HG03159 (cell line): ENCODE measurements at regions not wholly inside any gene's neighbourhood (a gene's known extent, or its start where the extent isn't known, plus 50 kb on each side); places are given as distances from the start of the nearest gene placed in this dataset.

Experiments
- ATAC-seq: cut with Tn5 transposase; IDR thresholded peaks from one replicate; pipeline ENCODE4 v1.9.1; 2021; ENCODE audit warnings: mild to moderate bottlenecking, moderate library complexity; ENCODE audit not compliant: unreplicated experiment

DNA sequence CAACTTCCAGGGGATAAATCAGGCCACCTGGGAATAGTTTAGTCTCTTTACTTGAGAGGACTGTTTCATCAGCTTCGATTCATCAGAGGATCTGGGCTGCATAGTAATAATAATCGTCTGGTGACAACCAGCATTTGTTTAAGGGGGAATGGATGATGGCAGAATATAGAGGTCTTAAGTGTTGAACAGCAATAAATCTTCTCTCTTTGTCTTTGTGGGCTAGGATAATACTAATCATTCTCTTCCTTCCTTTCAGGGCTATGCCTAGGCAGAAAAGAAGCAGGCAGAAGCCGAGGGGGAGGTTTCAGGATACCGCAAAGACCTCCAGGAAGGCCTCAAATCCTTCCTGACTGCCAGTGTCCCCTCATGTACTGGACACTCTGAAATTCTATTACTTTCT, 150.4 kb upstream of the GAREM1 start:
- ATAC-seq, result no peak

GRCh38 chr18:32618546-32618945, 147.9 kb upstream of the GAREM1 start:
- no peak for ATAC-seq

DNA sequence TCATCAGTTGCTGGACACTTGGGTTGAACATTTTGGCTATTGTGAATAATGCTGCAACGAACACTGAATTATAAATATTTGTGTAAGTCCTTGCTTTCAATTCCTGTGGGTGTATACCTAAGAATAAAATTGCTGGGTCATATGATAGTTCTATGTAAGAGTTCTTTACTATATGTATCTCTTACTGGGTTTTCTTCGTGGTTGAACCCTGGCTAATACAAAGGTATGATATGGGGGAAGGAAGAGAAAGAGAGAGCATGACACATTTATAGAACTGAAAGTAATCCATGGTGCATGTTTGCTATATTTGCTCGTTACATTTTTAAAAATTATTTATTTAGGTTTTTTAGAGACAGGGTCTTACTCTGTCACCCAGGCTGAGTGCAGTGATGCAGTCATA, 143.1 kb upstream of the GAREM1 start:
- no peak for ATAC-seq

- no peak for ATAC-seq
Observed at GRCh38 chr18:32612651-32613050, 142.0 kb upstream of the GAREM1 start.

GRCh38 chr18:32610176-32610575, 139.5 kb upstream of the GAREM1 start:
- no peak for ATAC-seq

- ATAC-seq, result no peak
Observed at GRCh38 chr18:32607816-32608215, 137.1 kb upstream of the GAREM1 start.

- ATAC-seq, result no peak
Observed at GRCh38 chr18:32598144-32598543, 127.5 kb upstream of the GAREM1 start.

DNA sequence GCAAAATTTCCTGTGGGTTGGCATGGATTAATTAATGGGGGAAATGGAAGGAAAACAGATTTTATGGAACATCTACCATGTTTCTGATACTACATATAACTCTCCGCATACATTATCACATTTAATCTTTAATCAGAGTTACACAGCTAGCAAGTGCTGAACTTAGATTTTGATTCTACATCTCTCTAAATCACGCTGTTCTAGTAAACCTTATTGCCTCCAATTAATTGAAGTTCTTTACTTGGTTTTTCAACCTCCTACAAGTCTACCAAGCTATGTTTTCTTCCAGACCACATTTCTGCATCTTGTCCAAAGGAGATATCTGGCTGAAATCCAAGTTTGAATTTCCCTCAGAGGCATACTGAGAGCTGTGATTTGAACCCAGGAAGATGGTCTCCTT, 125.8 kb upstream of the GAREM1 start:
- ATAC-seq, result no peak

DNA sequence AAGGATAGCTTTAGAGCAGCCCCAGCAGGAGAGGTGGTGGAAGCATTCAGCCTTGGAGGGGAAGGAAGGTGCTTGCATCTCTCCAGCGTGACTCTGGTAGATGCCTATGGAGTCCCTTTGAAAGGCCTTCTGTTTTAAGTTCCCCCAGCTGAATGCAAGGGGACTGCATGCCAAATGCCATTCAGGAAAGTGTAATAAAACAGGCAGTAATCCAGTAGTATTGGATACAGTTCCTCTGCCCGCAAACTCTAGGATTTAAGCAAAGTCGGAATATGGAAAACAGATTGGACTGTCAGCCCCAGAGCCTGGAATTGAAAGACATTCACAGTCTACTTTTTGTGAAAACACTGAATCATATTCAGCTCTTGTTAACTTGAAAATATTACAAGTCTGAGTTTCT, 125.2 kb upstream of the GAREM1 start:
- ATAC-seq, result no peak

DNA sequence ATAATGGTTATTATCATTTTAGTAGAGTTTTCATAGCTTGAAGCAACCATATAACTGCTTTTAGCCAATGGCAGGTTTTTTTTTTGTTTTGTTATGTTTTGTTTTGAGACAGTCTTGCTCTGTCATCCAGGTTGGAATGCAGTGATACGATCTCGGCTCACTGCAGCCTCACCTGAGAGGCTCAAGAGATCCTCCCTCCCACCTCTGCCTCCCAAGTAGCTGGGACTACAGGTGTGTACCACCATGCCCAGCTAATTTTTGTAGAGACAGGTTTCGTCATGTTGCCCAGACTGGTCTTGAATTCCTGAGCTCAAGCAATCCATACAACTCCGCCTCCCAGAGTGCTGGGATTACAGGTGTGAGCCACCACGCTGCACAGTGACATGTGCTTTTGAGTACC, 117.5 kb upstream of the GAREM1 start:
- no peak for ATAC-seq

- ATAC-seq, result no peak
Observed at GRCh38 chr18:32583431-32583830, 112.7 kb upstream of the GAREM1 start.

DNA sequence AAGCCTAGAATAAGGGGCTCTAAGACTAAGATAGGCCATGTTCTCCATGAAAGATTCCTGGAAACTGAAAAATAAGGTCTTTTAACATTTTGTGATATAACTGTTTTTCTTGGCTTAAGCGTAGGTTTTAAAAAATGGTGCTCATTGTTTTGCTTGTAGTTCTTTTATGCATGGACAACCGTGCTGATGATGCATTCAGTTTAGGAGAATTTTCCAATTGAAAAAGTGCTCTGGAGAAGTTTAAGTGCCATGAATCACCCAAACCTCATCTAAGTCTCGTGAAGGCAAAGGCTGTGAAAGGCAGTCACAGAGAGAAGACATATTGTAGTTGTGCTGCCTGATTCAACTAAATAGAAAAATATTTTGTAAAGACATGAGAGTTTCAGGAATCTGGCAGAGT, 111.8 kb upstream of the GAREM1 start:
- no peak for ATAC-seq

- ATAC-seq, result no peak
Observed at GRCh38 chr18:32577561-32577960, 106.9 kb upstream of the GAREM1 start.

- no peak for ATAC-seq
Observed at GRCh38 chr18:32576296-32576916, 105.7 kb upstream of the GAREM1 start.

DNA sequence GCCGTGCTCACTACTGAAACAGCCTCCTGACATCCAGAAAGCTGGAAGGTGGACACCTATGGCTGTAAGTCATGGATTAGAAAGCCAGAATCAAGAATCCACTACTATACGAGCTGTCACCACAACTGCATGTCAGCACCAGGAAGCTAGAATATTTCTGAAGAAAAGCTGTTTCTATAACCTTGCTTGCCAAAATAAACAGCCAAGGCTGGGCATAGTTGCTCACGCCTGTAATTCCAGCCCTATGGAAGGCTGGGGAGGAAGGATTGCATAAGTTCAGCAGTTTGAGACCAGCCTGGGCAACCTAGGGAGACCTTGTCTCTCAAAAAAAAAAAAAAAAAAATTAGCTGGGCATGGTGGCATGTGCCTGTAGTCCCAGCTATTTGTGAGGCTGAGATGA, 96.3 kb upstream of the GAREM1 start:
- ATAC-seq, result no peak

DNA sequence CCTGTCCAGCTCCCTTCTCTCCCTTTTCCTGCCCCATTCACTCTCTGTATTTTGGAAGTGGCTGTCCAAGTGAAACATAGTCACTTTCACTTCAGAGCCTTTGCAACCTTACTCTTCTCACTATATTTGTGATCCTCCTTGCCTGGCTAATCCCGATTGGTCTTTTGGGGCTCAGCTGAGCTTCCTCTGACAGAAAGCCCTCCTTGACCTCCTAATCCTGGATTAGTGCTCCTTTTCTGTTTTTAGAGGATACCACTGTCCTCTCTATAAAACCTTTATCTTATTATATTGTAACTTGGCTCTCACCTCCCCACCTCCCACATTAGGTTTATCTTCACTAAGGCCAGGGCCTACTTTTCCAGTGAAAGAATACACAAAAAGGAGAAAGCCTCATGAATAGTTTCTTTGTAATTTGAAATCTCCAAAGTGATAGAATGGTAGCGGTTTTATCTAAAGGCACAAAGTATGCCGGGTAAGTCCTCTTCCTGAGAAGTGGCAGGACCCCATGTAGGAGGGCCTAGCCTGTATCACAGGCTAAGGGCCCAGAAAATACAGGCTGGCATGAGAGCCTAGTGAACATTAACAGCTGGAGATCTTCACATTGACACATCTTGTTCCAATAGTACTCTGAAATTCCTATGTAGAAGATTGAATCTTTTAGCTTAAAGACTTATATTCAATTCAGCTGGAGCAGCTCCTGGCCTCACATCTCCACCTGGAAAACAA, 83.1 kb upstream of the GAREM1 start:
- ATAC-seq, result no peak

DNA sequence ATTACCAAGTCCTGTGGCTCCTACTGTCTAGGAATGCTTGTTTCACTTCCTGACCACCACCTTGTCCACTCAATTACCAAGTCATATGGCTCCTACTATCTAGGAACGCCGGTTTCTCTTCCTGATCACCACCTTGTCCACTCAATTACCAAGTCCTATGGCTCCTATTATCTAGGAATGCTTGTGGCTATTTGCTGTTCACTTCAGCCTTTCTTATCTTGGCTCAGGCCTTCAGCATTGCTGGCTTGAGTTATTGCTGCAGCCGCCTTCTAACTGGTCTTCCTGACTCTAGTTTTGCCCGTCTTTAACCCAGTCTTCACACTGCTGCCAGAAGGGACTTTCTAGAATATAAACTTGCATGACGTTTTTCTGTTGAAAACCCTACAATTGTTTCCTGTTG, 82.5 kb upstream of the GAREM1 start:
- no peak for ATAC-seq

- peak; percentile 86 for ATAC-seq
Observed at GRCh38 chr18:32552421-32553030, 81.8 kb upstream of the GAREM1 start.

- no peak for ATAC-seq
Observed at GRCh38 chr18:32550963-32551362, 80.3 kb upstream of the GAREM1 start.

GRCh38 chr18:32549248-32550110, 78.8 kb upstream of the GAREM1 start:
- ATAC-seq, result peak; percentile 81

- ATAC-seq, result no peak
Observed at GRCh38 chr18:32548688-32549087, 78.0 kb upstream of the GAREM1 start.
